Gastrocnemius medialis (tissue), 4 donors: ENCODE measurements at regions not wholly inside any gene's neighbourhood (a gene's known extent, or its start where the extent isn't known, plus 50 kb on each side); places are given as distances from the start of the nearest gene placed in this dataset.

Experiments used
- POLR2A ChIP-seq, 2 donors: fragments of 450-650 bp; IDR thresholded peaks; one replicate each; pipeline ENCODE4 v1.6.1; 2017; ENCODE audit warnings: antibody characterized with exemption in 2 of 2, mild to moderate bottlenecking in 2 of 2, moderate library complexity in 2 of 2
- TF ChIP-seq, protein P1 (sequence below), 5 experiments: fragments of 450-650 bp in 3 of 5; fragments of 200-600 bp in 2 of 5; sonication (generic) in 2 of 5; IDR thresholded peaks in 4 of 5; conservative IDR thresholded peaks in 1 of 5; 1 replicate in 4 of 5; 2 replicates in 1 of 5; pipeline ENCODE4 v1.5.1; 2016 to 2019; ENCODE audit warnings: antibody characterized with exemption in 5 of 5, mild to moderate bottlenecking in 3 of 5, moderate library complexity in 3 of 5

DNA sequence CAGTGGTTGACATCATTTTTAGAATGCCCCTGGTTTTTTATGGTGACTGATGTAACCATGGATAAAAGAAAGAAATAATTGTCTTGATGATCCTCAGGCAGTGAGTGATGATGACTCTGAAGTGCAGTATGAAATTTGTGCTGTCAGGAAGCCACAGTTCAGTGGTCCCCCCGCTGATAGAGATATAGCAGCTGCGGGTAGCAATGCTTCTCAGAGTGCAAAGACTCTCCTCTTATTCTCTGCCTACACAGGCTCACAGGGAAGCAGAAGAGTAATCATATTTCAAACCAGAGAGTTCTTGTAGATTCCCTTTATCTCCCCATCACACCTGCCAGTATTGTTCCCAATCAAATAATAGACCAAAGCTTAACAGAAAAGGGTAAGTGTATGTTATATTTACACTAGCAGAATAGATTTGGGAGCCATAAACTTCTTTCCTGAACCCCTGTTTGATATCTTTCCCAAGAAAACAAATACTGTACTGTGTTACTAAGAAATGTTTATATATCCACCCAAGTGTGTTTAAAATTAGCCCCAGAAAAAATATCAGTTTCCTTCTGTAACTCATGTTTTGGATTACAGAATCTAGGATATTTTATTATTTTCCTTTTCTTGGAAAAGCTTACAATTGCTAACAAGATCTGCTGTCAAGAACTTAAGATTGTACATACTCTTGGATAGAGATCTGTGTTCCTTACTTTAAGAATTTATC lies 1817.4 kb upstream of the FLRT2 start:
- TF ChIP-seq, protein P1, sequence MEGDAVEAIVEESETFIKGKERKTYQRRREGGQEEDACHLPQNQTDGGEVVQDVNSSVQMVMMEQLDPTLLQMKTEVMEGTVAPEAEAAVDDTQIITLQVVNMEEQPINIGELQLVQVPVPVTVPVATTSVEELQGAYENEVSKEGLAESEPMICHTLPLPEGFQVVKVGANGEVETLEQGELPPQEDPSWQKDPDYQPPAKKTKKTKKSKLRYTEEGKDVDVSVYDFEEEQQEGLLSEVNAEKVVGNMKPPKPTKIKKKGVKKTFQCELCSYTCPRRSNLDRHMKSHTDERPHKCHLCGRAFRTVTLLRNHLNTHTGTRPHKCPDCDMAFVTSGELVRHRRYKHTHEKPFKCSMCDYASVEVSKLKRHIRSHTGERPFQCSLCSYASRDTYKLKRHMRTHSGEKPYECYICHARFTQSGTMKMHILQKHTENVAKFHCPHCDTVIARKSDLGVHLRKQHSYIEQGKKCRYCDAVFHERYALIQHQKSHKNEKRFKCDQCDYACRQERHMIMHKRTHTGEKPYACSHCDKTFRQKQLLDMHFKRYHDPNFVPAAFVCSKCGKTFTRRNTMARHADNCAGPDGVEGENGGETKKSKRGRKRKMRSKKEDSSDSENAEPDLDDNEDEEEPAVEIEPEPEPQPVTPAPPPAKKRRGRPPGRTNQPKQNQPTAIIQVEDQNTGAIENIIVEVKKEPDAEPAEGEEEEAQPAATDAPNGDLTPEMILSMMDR (IDR thresholded peaks at IDR 0.05 in 4 of 5, conservative IDR thresholded peaks at IDR 0.05 in 1 of 5): no peak
- TF ChIP-seq POLR2A (IDR thresholded peaks at IDR 0.05): no peak
